ENCODE measurements at regions not wholly inside any gene's neighbourhood (a gene's known extent, or its start where the extent isn't known, plus 50 kb on each side); places are given as distances from the start of the nearest gene placed in this dataset.

DNA sequence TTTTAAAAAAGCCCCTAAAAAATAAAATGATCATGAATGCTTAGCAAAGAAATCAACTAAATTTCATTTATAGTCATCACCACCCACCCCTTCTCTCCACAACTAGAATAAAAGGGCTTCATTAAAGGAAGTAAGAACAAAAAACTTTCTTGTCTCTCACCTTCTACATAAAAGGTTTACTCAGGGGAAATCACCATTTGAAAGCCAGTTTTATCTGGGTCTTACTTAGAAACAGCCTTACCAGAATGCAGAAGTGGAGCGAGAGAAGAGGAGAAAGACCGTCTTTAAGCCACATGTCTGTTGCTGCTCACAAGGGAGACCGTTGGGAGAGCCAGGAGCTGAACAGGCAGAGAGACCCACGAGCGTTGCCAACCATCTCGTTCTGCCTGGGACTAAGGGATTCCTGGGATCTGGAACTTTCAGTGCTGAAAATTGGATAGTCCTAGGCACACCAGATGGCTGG lies 350.1 kb upstream of the PROK2 start (continued):
- TF ChIP-seq ATF3 (IDR thresholded peaks at IDR 0.05; ENCODE audit: insufficient read depth, low read depth, low read length) (no peak), SAP30 (IDR thresholded peaks at IDR 0.05; ENCODE audit: insufficient read depth, insufficient replicate concordance, low read length) (no peak), POLR2A (IDR thresholded peaks at IDR 0.05; ENCODE audit: control extremely low read depth in 1 of 2, low read depth in 2 of 2, low read length in 2 of 2) (no peak), KDM4A (IDR thresholded peaks at IDR 0.05; ENCODE audit: low read depth, low read length, severe bottlenecking) (no peak), BCL11A (IDR thresholded peaks at IDR 0.05; ENCODE audit: low read depth in 2 of 2, low read length in 2 of 2) (no peak), HDAC6 (IDR thresholded peaks at IDR 0.05; ENCODE audit: low read depth, low read length) (no peak), HDAC2 (IDR thresholded peaks at IDR 0.05; ENCODE audit: borderline replicate concordance in 1 of 2, low read depth in 2 of 2, low read length in 2 of 2) (no peak)

All from H1 (cell line).